HG02885 (cell line): ENCODE measurements at regions not wholly inside any gene's neighbourhood (a gene's known extent, or its start where the extent isn't known, plus 50 kb on each side); places are given as distances from the start of the nearest gene placed in this dataset.
"Not testable (repeated sequence)": the region's sequence is repeated elsewhere in the genome, so short reads cannot be mapped to it uniquely, and the experiment has no call there.

Source experiments
- ATAC-seq: cut with Tn5 transposase; IDR thresholded peaks from one replicate; pipeline ENCODE4 v1.9.1; 2021; ENCODE audit warnings: mild to moderate bottlenecking; ENCODE audit not compliant: unreplicated experiment, poor library complexity

GRCh38 chr14:86115972-86116371 lies 586.0 kb downstream of the FLRT2 start:
- no peak for ATAC-seq

GRCh38 chr14:86110871-86111270 lies 580.9 kb downstream of the FLRT2 start:
- ATAC-seq, result not testable (repeated sequence)

- ATAC-seq, result no peak
These were observed 574.8 kb downstream of the FLRT2 start for GRCh38 chr14:86104691-86105265.

- no peak for ATAC-seq
These were observed 564.6 kb downstream of the FLRT2 start for GRCh38 chr14:86094512-86094911.

- ATAC-seq, result no peak
These were observed 561.9 kb downstream of the FLRT2 start for GRCh38 chr14:86091811-86092210.

- no peak for ATAC-seq
These were observed 558.2 kb downstream of the FLRT2 start for GRCh38 chr14:86088156-86088555.

- no peak for ATAC-seq
These were observed 557.4 kb downstream of the FLRT2 start for GRCh38 chr14:86087377-86087776.

- no peak for ATAC-seq
These were observed 557.0 kb downstream of the FLRT2 start for GRCh38 chr14:86086962-86087361.

GRCh38 chr14:86084097-86084496 lies 554.2 kb downstream of the FLRT2 start:
- no peak for ATAC-seq

- ATAC-seq, result no peak
These were observed 553.7 kb downstream of the FLRT2 start for GRCh38 chr14:86083616-86084015.

GRCh38 chr14:86072116-86072894 lies 542.4 kb downstream of the FLRT2 start:
- ATAC-seq, result no peak

GRCh38 chr14:86066651-86067050 lies 536.7 kb downstream of the FLRT2 start:
- ATAC-seq, result no peak

- ATAC-seq, result no peak
These were observed 535.5 kb downstream of the FLRT2 start for GRCh38 chr14:86065407-86065806.

- ATAC-seq, result not testable (repeated sequence)
These were observed 534.7 kb downstream of the FLRT2 start for GRCh38 chr14:86064595-86064994.

- ATAC-seq, result peak; percentile 63
These were observed 527.2 kb downstream of the FLRT2 start for GRCh38 chr14:86057018-86057667.

- ATAC-seq, result no peak
These were observed 525.6 kb downstream of the FLRT2 start for GRCh38 chr14:86055512-86056075.

GRCh38 chr14:86052868-86053267 lies 522.9 kb downstream of the FLRT2 start:
- ATAC-seq, result no peak

GRCh38 chr14:86050757-86051156 lies 520.8 kb downstream of the FLRT2 start:
- ATAC-seq, result no peak

GRCh38 chr14:86050072-86050683 lies 520.2 kb downstream of the FLRT2 start:
- no peak for ATAC-seq

- no peak for ATAC-seq
These were observed 509.2 kb downstream of the FLRT2 start for GRCh38 chr14:86039176-86039575.
